Stimulated activated CD8-positive, alpha-beta memory T cell treated with anti-CD3 and anti-CD28 coated beads, Interleukin-15, amount 100 ng/mL, for 48 hours (primary cell): ENCODE measurements at regions not wholly inside any gene's neighbourhood (a gene's known extent, or its start where the extent isn't known, plus 50 kb on each side); places are given as distances from the start of the nearest gene placed in this dataset.

Experiments used
- DNase-seq, 2 donors: peaks; one replicate each; pipeline ENCODE4 v3.0.0-alpha.2; 2020; ENCODE audit warnings: low read depth in 2 of 2

- DNase-seq = no peak
Measured at GRCh38 chr1:67948151-67949080, 102.0 kb downstream of the DIRAS3 start.

GRCh38 chr1:67947114-67947513 lies 103.3 kb downstream of the DIRAS3 start:
- DNase-seq = no peak

- no peak for DNase-seq
Measured at GRCh38 chr1:67945733-67946374, 104.6 kb downstream of the DIRAS3 start.

- no peak for DNase-seq
Measured at GRCh38 chr1:67942274-67942673, 108.2 kb downstream of the DIRAS3 start.

- no peak for DNase-seq
Measured at GRCh38 chr1:67941746-67942145, 108.5 kb upstream of the GNG12 start.

GRCh38 chr1:67941155-67941554 lies 107.9 kb upstream of the GNG12 start:
- DNase-seq = no peak

- no peak for DNase-seq
Measured at GRCh38 chr1:67939942-67940341, 106.7 kb upstream of the GNG12 start.

GRCh38 chr1:67939186-67939743 lies 106.0 kb upstream of the GNG12 start:
- DNase-seq = no peak

GRCh38 chr1:67937651-67938050 lies 104.4 kb upstream of the GNG12 start:
- DNase-seq = no peak

- DNase-seq = no peak
Measured at GRCh38 chr1:67937010-67937409, 103.7 kb upstream of the GNG12 start.

GRCh38 chr1:67935560-67935959 lies 102.3 kb upstream of the GNG12 start:
- DNase-seq = no peak

- no peak for DNase-seq
Measured at GRCh38 chr1:67931198-67931597, 97.9 kb upstream of the GNG12 start.

- DNase-seq = no peak
Measured at GRCh38 chr1:67923074-67923473, 89.8 kb upstream of the GNG12 start.

GRCh38 chr1:67921725-67922489 lies 88.6 kb upstream of the GNG12 start:
- DNase-seq = no peak

- DNase-seq = no peak
Measured at GRCh38 chr1:67919274-67920072, 86.2 kb upstream of the GNG12 start.

GRCh38 chr1:67918067-67918466 lies 84.8 kb upstream of the GNG12 start:
- no peak for DNase-seq

- DNase-seq = no peak
Measured at GRCh38 chr1:67917006-67917405, 83.7 kb upstream of the GNG12 start.

GRCh38 chr1:67916140-67916886 lies 83.0 kb upstream of the GNG12 start:
- no peak for DNase-seq

- DNase-seq = no peak
Measured at GRCh38 chr1:67909776-67910175, 76.5 kb upstream of the GNG12 start.

GRCh38 chr1:67908250-67908936 lies 75.1 kb upstream of the GNG12 start:
- DNase-seq = no peak
